Ishikawa (cell line): ENCODE measurements at regions not wholly inside any gene's neighbourhood (a gene's known extent, or its start where the extent isn't known, plus 50 kb on each side); places are given as distances from the start of the nearest gene placed in this dataset.

Source experiments
- CEBPB ChIP-seq: IDR thresholded peaks from 2 replicates; pipeline ENCODE4 v1.6.1; 2012
- CREB1 ChIP-seq: IDR thresholded peaks from 2 replicates; pipeline ENCODE4 v1.6.1; 2012; ENCODE audit warnings: low read depth
- EGR1 ChIP-seq: IDR thresholded peaks from 2 replicates; pipeline ENCODE4 v1.6.1; 2012
- TF ChIP-seq, protein P1 (sequence below): IDR thresholded peaks from 2 replicates; pipeline ENCODE4 v1.6.1; 2012

DNA sequence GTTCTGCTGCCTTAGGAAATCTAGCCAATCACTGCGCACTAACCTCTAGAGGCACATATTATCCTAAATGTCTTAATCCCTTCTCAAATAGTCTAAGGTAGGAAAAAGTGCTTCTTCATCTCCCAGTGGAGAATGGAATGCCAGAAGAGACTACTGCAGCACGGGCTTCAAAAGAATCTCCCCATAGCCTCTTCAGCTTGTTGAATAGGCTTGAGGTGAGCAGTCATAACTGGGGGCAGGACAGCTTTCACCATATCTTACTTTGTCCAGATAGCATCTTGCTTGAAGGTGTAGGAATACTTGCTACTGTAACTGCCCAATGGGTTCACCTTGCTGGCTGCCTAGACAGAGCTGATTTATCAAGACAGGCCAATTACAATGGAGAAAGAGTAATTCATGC, 88.8 kb downstream of the MBL2 start:
- TF ChIP-seq EGR1: no peak
- TF ChIP-seq, protein P1, sequence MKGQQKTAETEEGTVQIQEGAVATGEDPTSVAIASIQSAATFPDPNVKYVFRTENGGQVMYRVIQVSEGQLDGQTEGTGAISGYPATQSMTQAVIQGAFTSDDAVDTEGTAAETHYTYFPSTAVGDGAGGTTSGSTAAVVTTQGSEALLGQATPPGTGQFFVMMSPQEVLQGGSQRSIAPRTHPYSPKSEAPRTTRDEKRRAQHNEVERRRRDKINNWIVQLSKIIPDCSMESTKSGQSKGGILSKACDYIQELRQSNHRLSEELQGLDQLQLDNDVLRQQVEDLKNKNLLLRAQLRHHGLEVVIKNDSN: no peak
- TF ChIP-seq CREB1: no peak
- no peak for TF ChIP-seq CEBPB
